NCI-H146 (cell line): ENCODE measurements at regions not wholly inside any gene's neighbourhood (a gene's known extent, or its start where the extent isn't known, plus 50 kb on each side); places are given as distances from the start of the nearest gene placed in this dataset.
"Not testable (repeated sequence)": the region's sequence is repeated elsewhere in the genome, so short reads cannot be mapped to it uniquely, and the experiment has no call there.

ENCODE experiments used
- DNase-seq: peaks from one replicate; lab custom pipeline; 2025; lab: John Stamatoyannopoulos, UW

DNA sequence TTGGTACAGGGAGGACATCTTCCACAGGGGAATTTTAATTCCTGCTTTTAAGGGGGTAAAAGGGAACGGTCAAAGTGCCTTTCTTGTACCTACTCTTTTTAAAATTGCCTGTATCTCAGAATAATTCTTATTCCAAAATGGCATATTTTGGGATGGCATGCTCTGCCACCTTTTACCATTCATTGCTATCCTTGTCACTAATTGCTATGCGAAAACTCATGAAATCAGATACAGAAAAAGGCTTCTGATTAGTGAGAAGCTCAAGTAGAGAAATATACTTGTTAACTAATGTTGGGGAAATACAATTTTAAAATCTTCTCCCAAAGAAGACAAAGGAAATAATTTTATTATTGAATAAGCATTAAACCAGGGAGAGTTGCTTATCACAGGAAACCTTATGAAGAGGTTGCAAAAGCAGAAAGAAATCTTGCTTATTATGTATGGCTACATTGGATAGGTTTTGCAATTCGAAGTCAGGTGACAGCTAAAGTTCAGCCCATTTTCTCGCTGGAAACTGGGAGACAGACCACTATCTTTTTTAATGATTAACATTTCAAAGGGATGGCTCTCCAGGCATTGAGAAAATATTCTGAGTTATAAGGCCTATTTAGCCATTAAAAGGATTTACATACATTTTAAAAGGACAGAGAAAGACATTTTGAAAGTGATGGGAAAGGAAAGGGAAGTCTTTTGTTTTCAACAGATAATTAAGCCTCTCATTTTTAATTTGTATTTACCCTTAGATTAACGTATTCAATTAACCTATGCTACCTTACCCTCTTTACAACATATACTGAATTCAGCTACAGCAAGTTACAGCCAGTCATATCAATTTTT is 110.3 kb upstream of the PRSS16 start:
- DNase-seq = no peak

DNA sequence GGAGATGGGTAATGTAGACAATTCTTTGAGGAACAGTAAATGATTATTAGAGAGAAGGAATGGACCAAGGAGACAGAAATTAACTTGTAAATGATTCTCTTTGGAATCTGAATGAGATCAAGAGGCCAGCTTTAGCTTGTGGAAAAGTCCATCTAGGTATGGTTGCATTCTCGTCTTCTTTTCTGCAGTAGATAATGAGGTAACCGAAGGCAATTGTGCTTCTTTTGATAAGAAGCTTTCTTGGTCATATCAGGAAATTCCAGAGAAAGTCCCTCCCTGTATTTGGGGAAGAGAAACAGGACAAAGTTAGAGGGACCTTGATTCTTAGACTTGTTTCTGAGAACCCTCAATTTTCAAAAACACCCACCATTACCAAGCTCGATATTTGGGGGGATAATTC is 109.1 kb upstream of the PRSS16 start:
- no peak for DNase-seq

DNA sequence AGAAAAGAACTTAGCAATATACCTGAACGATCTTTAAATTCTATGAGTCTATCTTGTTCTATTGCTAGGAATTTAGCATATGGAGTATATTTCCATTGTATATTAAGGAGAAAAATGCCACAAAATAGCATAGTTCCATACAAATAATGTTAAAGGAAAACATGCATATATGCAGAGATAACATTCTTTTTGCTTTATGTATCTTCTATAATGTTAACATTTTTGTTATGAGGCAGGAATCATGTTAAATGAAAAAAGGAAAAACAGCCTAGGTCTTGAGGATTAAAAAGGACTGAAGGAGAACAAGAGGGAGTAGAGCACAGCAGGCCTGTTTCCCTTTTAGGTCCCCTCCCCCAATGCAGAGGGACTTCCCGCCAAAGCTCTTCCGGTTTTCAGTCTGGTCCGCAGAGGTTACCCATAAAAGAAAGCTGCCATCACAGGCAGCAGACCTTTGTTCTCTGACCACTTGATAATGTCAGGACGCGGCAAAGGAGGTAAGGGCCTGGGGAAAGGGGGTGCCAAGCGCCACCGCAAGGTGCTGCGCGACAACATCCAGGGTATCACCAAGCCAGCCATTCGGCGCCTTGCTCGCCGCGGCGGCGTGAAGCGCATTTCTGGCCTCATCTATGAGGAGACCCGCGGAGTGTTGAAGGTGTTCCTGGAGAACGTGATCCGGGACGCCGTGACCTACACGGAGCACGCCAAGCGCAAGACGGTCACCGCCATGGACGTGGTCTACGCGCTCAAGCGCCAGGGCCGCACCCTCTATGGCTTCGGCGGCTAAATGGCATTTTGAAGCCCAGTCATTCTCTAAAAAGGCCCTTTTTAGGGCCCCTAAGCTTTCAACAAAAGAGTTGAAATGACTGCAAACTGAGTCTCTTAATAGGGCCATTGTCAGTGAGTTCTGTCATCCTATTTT is 108.4 kb upstream of the PRSS16 start:
- peak; percentile 98 for DNase-seq

DNA sequence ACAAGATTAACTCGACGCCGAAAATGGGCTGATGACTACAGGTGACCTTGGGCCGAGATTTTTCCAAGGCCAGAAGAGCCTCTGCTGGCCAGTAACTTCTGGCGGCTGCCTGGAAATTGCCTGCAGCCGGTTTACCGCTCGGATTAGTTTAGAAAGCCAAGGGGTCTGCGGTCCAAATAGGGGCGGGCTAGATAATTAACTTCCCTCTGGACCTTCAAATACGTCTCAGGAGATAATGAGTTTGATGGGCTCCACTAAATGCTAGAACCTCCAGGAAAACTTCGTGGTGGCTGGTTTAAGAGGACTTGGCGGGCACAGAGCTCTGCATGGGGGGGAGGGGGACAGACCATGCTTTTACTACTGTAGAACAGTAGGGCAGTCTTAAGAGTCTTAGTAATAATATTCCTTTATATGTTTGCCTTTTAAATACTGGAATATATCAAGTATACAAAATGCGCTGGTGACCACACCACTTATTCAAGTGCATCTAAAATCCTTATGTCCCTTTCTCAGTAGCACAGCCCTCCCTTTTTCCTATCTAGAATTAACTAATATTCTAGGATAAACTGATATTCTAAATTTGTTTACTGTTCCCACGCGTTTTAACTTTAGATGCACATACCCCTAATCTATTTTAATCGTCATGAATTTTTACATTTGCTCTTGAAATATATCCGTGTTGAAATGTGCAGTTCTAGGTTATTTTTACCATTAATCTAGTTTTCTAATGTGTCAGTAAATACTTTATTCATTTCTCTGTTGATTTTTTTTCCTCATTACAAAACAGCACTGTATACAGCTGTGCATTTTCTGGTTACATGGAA is 107.5 kb upstream of the PRSS16 start:
- DNase-seq = peak; percentile 76

DNA sequence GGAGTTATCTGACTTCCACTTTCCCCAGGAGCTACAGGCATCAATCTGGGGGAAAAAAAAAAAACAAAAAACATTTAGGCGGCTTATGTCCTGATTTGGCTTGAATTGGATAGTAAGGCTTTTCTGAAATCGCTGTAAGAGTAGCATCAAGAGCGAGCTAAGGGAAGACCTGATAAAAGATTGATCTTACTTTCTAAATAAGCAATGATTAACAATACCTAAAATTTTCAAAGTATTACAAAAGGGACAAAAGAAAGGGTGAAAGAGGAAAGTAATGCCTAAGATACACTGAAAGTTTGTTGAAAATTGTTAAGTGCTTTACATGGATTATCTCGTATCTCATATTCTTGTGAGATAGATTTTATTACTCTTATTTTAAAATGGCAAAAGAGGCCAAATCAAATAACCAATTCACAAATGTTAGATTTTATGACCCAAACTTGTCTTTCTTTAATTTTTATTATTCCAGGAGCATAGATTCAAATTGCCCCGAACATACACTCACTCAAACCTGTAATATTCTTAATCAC is 106.4 kb upstream of the PRSS16 start:
- DNase-seq = no peak

DNA sequence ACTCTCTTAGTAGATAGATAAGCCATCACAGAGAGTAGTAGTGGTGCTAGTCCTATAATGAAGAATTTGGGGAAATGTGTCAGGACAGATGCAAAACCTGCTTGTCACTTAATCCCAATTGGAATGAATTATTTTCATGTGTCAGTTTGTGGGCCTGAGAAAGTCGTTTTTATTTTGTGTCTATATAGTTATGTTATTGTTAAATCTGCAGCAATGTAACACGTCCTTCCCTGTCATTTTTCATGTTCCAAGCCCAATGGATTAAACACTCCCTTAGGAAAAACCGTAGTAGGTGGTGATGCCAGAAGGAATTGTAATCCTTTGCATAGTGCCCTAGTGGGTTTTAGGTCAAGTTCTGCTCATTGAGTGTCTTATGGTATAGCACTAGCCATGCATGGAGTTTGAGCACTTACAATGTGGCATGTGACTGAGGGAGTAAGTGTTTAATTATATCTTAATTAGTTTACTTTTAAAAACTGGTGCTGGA is 105.9 kb upstream of the PRSS16 start:
- peak; percentile 54 for DNase-seq

DNA sequence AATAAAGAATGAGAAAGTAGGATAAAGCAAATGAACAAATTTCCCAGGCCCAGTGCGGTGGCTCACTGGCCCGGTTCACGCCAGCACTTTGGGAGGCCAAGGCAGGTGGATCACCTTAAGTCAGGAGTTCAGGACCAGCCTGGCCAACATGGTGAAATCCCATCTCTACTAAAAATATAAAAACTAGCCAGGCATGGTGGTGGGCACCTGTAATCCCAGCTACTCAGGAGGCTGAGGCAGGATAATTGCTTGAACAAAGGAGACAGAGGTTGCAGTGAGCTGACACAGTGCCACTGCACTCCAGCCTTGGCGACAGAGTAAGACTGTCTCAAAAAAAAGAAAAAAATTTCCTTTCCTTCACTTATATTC is 104.5 kb upstream of the PRSS16 start:
- DNase-seq = not testable (repeated sequence)

DNA sequence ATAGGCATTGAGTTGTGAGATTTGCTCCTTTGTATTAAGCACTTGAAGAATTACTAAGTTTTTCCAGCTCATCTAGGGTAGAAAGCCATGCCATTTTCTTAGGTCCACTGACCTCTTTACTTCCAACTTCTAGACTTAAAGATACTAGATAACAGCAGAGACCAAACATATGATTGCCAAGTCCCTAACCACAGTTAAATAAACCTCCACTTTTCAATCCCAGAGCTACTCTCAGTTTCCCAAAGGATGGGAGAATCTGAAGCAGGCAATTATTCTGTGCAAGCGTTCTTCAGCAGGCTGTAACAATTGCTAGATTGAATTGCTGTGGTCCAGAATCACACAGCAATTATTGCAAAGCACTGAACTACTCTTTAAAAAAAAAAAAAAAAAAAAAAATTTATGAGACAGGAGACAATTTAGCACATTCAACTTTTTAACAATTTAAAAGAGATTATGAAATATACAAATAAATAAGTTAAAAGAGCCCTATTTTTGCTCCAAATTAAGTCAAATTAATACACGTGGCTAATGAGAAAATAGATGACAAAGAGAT is 104.0 kb upstream of the PRSS16 start:
- DNase-seq = no peak

DNA sequence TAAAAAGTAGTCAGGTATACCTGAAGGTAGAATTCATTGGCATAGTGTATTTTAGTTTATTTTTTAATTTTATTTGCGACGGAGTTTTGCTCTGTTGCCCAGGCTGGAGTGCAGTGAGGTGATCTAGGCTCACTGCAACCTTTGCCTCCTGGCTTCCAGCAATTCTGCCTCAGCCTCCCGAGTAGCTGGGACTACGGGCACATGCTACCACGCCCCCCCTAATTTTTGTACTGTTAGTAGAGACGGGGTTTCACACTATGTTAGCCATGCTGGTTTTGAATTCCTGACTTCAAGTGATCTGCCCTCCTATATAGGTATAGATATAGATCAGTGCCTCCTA is 102.8 kb upstream of the PRSS16 start:
- peak; percentile 31 for DNase-seq

DNA sequence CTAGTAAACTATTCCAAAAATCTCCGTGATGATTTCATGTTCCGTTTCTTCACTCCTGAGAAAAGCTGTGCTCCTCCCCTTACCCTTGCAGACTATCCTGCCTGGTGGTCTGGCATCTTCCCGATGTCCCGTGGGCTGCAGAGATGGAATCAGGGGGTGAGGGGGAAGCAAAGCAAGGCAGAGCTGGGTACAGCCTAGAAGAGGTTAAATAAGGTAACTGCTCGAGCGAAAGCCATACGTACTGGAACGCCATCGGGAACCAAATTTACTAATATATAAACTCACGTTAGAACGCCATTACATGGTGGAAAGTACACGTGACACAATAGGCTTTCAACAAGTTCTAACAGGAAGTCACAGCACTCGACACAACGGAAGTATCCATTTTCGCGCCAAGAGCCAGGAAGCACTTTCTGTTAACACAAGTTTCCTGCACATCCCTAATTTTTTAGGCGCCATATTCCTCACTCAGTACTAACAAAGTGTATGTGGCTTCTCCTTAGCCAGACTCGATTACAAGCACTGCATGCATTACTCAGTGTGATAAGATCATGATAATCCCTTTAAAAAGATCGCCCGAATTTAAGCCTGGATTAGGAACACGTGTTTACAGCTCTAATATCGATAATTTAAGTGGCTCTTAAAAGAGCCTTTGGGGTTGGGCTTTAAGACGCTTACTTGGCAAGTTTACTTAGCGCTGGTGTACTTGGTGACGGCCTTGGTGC is 101.6 kb upstream of the PRSS16 start:
- DNase-seq = peak; percentile 91

DNA sequence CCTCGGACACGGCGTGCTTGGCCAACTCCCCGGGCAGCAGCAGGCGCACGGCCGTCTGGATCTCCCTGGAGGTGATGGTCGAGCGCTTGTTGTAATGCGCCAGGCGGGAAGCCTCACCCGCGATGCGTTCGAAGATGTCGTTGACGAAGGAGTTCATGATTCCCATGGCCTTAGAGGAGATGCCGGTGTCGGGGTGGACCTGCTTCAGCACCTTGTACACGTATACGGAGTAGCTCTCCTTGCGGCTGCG is 101.1 kb upstream of the PRSS16 start:
- DNase-seq = not testable (repeated sequence)

DNA sequence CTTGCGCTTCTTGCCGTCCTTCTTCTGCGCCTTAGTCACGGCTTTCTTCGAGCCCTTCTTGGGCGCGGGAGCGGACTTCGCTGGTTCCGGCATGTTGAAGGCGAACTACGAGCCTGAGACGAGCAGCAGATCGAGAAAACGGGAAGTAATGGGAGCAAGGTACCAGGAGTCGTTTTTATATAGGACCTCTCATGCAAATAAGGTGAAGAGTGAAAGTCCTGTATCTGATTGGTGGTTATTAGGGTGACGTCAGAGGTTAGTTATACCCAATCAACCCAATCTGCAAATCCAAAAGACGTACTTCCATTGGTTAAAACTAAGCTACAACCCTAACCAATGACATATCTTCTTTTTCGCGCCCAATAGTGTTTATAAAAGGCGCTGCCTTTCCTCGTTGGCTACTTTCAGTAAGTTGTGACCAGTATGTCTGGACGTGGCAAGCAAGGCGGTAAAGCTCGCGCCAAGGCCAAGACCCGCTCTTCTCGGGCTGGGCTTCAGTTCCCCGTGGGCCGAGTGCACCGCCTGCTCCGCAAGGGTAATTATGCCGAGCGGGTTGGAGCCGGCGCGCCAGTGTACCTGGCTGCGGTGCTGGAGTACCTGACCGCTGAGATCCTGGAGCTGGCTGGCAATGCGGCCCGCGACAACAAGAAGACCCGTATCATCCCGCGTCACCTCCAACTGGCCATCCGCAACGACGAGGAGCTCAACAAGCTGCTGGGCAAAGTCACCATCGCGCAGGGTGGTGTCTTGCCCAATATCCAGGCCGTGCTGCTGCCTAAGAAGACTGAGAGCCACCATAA is 100.6 kb upstream of the PRSS16 start:
- DNase-seq = peak; percentile 99

DNA sequence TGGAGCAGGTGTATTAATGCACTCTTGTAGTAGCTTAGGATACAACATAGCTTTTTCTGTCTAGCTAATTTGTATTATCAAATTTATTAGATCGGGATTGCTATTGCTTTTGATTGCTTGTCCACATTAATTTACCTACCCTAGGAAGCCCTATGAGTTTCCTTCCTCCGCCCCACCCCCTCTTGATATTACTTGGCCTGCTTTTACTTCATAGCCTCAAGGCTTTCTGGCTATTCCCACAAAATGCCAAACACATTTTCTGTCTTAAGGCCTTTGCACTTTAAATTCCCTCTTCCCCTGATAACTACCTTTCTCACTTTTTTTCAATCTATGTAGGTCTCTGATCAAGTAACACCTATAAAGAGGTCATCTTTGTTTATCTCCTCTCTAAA is 99.1 kb upstream of the PRSS16 start:
- DNase-seq = no peak

DNA sequence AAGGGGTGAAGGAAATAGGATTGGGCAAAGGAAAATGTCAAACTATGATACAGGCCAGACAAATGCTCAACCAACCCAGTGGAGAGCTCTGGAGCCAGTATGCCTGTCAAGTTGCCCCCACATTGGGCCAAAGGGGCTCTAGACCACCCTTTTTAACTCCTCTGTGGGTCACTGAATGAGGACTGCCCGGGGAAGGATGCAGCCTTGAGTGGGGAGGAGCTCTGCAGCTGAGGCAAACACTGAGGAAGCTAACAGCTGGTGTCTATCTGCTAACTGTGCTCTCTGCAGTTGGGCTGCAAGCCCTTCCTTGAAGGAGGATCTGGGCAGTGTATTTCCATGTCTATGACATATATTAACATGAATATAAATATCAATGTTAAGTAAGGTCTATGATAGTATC is 98.4 kb upstream of the PRSS16 start:
- DNase-seq = peak; percentile 41

DNA sequence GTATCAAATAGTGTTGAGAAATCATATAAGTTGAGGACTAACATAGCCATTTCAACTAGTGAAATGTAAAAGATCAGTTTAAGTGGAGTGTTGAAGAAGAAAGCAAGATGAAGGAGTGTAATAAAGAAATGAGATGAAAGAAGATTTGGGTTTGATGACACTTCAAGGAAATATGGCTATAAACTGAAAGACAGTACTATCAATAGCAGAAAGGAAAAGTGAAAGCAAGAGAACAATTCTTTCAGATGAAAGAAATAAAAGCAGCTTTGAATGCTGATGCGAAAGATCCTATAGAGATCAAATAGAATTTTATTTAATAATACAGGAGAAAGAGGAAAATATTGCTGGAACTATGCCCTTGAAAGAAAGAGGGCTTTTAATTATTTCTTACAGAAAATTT is 92.8 kb upstream of the PRSS16 start:
- DNase-seq = no peak

DNA sequence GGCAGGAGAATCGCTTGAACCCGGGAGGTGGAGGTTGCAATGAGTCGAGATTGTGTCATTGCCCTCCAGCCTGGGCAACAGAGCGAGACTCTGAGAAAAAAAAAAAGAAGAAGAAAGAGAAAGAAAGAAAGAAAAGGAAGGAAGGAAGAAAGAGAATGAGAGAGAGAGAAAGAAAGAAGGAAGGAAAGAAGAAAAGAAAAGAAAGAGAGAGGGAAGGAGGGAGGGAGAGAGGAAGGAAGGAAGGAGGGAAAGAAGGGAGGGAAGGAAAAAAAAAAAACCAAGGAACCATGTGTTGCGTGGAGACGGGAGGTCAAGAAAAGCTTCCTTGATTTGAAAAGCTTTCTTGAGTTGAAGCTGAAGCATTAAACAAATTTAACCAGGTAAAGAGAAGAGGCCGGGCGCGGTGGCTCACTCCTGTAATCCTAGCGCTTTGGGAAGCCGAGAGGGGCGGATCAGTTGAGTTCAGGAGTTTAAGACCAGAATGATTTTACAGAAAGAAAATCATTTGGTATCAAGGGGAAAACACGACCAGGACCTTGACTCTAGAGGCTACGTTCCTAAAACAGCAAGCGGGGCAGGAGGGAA is 90.5 kb upstream of the PRSS16 start:
- DNase-seq = no peak

DNA sequence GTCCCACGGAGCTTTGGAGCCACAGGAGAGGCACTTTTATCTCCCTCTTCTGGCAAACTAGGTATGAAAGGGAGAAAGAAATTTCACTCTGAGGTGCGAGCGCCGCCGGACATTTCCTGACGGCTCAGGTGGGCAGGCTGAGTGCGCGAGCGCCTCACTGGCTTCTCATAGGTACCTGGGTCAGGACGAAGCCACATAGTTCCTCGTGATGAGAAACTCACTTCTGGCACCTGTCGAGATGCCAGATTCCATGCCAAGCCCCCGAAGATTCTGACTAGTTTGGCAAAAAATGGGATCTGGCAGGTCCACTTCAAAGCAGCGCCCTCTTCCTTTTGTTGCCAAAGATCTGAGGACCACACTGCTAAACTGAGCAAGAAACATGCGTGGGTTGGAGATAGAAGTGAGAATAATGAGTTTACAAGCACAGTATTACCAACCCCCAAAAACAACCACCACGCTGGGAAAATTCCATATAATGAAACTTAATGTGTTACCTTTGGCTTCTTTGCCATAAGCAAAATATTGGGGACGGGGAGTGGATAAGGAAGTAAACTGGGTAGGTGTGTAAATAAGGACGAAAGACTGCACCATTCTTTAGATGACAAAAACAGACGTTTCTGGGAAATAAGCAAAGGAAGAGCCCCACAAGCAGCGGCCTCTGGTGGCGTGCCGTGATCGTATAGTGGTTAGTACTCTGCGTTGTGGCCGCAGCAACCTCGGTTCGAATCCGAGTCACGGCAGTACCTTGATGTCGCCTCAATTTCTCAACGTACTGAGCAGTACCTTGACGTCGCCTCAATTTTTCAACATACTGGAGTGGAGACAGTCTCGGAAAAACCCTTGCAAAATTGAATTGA is 89.8 kb upstream of the PRSS16 start:
- peak; percentile 80 for DNase-seq

DNA sequence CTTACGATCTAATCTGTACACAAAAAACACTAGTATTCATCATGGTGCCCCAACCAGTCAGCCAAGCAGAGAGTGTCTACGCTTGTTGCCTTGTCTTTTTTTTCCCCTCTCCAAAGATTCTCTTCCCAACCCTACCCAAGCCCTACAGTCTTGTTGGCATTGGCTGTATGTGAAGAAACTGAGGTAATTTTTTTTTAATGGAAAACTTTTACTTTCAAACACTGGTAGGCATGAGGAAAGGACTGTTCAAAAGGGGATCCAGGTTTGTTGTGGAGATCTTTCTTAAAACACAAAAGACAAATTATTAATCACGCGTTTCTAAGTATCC is 89.2 kb upstream of the PRSS16 start:
- DNase-seq = no peak

DNA sequence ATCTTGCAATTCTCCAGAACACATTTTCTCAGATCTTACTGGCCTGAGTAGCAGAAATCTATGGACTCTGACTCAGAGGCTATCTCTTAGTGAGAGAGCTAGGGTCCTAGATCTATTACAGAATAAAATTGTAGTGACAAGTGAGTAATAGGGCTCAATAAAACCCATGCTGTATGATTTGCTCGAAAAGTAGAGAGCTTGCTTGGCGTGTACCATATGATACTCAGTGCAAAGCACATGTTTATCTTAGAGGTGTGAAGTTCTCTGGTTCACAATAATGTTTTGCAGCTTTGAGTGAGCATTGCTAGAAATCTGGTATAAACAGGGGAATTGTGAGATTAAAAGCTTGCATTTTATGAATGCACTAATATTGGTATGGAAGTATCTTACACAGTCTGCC is 87.8 kb upstream of the PRSS16 start:
- DNase-seq = no peak
